Stimulated activated memory B cell treated with anti-CD40 and anti-IgM and Interleukin-4, amounts not matched to agents 10 μg/mL and 1 μg/mL and 100 μg/mL, for 72 hours (primary cell): ENCODE measurements at regions not wholly inside any gene's neighbourhood (a gene's known extent, or its start where the extent isn't known, plus 50 kb on each side); places are given as distances from the start of the nearest gene placed in this dataset.
"Not testable (repeated sequence)": the region's sequence is repeated elsewhere in the genome, so short reads cannot be mapped to it uniquely, and the experiment has no call there.

Experiments
- ATAC-seq: fragments of 150-1000 bp; cut with Tn5 transposase; 2 replicates; pipeline ENCODE4 v1.10.0; 2021
- H3K27ac Mint-ChIP-seq: one replicate; pipeline ENCODE4 v1.8.0; 2022; ENCODE audit warnings: mild to moderate bottlenecking, mixed read lengths
- H3K27me3 Mint-ChIP-seq: one replicate; pipeline ENCODE4 v1.8.0; 2022; ENCODE audit warnings: mixed read lengths
- H3K36me3 Mint-ChIP-seq: one replicate; pipeline ENCODE4 v1.8.0; 2022; ENCODE audit warnings: mixed read lengths
- H3K4me1 Mint-ChIP-seq: one replicate; pipeline ENCODE4 v1.8.0; 2022; ENCODE audit warnings: mixed read lengths
- H3K4me3 Mint-ChIP-seq: one replicate; pipeline ENCODE4 v1.8.0; 2022; ENCODE audit warnings: mild to moderate bottlenecking, moderate library complexity, mixed read lengths
- H3K9me3 Mint-ChIP-seq: one replicate; pipeline ENCODE4 v1.8.0; 2022; ENCODE audit warnings: mixed read lengths

- peaks cover 3% of the 10 kb centered on the region for H3K9me3 Mint-ChIP-seq
- H3K27me3 Mint-ChIP-seq: no peaks in the 10 kb centered on the region
- no peaks in the 10 kb centered on the region for H3K4me1 Mint-ChIP-seq
- ATAC-seq: no peak
- no peak overlapping the region for H3K27ac Mint-ChIP-seq
- H3K4me3 Mint-ChIP-seq: no peak overlapping the region
- no peaks in the 10 kb centered on the region for H3K36me3 Mint-ChIP-seq
Measured at GRCh38 chr2:57399057-57399456, 647.5 kb upstream of the VRK2 start.

GRCh38 chr2:57402096-57402495, 644.5 kb upstream of the VRK2 start:
- Mint-ChIP-seq H3K4me1 (no peaks in the 10 kb centered on the region), H3K9me3 (peaks cover 3% of the 10 kb centered on the region), H3K36me3 (no peaks in the 10 kb centered on the region), H3K27ac (no peak overlapping the region), H3K4me3 (no peak overlapping the region), H3K27me3 (no peaks in the 10 kb centered on the region)
- no peak for ATAC-seq

- ATAC-seq: no peak
- Mint-ChIP-seq H3K27me3 (no peaks in the 10 kb centered on the region), H3K36me3 (no peaks in the 10 kb centered on the region), H3K9me3 (peaks cover 3% of the 10 kb centered on the region), H3K4me1 (no peaks in the 10 kb centered on the region), H3K4me3 (no peak overlapping the region), H3K27ac (no peak overlapping the region)
Measured at GRCh38 chr2:57402755-57403154, 643.9 kb upstream of the VRK2 start.

GRCh38 chr2:57407772-57408201, 638.8 kb upstream of the VRK2 start:
- H3K4me1 Mint-ChIP-seq: no peaks in the 10 kb centered on the region
- H3K4me3 Mint-ChIP-seq: no peak overlapping the region
- H3K9me3 Mint-ChIP-seq: peaks cover 13% of the 10 kb centered on the region
- no peaks in the 10 kb centered on the region for H3K27me3 Mint-ChIP-seq
- no peak for ATAC-seq
- H3K27ac Mint-ChIP-seq: no peak overlapping the region
- peaks cover 6% of the 10 kb centered on the region for H3K36me3 Mint-ChIP-seq

GRCh38 chr2:57408587-57408986, 638.0 kb upstream of the VRK2 start:
- Mint-ChIP-seq H3K9me3 (peaks cover 13% of the 10 kb centered on the region), H3K27me3 (no peaks in the 10 kb centered on the region), H3K27ac (no peak overlapping the region), H3K4me3 (no peak overlapping the region), H3K4me1 (no peaks in the 10 kb centered on the region), H3K36me3 (peaks cover 6% of the 10 kb centered on the region)
- no peak for ATAC-seq

- H3K4me1 Mint-ChIP-seq: no peaks in the 10 kb centered on the region
- H3K27me3 Mint-ChIP-seq: no peaks in the 10 kb centered on the region
- H3K4me3 Mint-ChIP-seq: no peak overlapping the region
- H3K36me3 Mint-ChIP-seq: peaks cover 3% of the 10 kb centered on the region
- H3K27ac Mint-ChIP-seq: no peak overlapping the region
- H3K9me3 Mint-ChIP-seq: peaks cover 14% of the 10 kb centered on the region
- ATAC-seq: no peak
Measured at GRCh38 chr2:57417007-57417406, 629.6 kb upstream of the VRK2 start.

- H3K4me3 Mint-ChIP-seq, H3K27me3 Mint-ChIP-seq, H3K9me3 Mint-ChIP-seq, H3K4me1 Mint-ChIP-seq, H3K36me3 Mint-ChIP-seq, ATAC-seq, H3K27ac Mint-ChIP-seq: not testable (repeated sequence)
Measured at GRCh38 chr2:57418859-57419346, 627.7 kb upstream of the VRK2 start.

- Mint-ChIP-seq H3K4me1 (no peaks in the 10 kb centered on the region), H3K27ac (no peak overlapping the region), H3K36me3 (no peaks in the 10 kb centered on the region), H3K9me3 (no peaks in the 10 kb centered on the region), H3K27me3 (no peaks in the 10 kb centered on the region), H3K4me3 (no peak overlapping the region)
- no peak for ATAC-seq
Measured at GRCh38 chr2:57429831-57430230, 616.8 kb upstream of the VRK2 start.

GRCh38 chr2:57432528-57432927, 614.1 kb upstream of the VRK2 start:
- H3K27ac Mint-ChIP-seq: no peak overlapping the region
- no peak for ATAC-seq
- no peak overlapping the region for H3K4me3 Mint-ChIP-seq
- no peaks in the 10 kb centered on the region for H3K4me1 Mint-ChIP-seq
- no peaks in the 10 kb centered on the region for H3K36me3 Mint-ChIP-seq
- H3K9me3 Mint-ChIP-seq: no peaks in the 10 kb centered on the region
- no peaks in the 10 kb centered on the region for H3K27me3 Mint-ChIP-seq

GRCh38 chr2:57434441-57434840, 612.2 kb upstream of the VRK2 start:
- no peaks in the 10 kb centered on the region for H3K4me1 Mint-ChIP-seq
- no peaks in the 10 kb centered on the region for H3K36me3 Mint-ChIP-seq
- H3K27me3 Mint-ChIP-seq: no peaks in the 10 kb centered on the region
- no peak overlapping the region for H3K4me3 Mint-ChIP-seq
- no peak overlapping the region for H3K27ac Mint-ChIP-seq
- no peaks in the 10 kb centered on the region for H3K9me3 Mint-ChIP-seq
- ATAC-seq: no peak

GRCh38 chr2:57434972-57435371, 611.6 kb upstream of the VRK2 start:
- Mint-ChIP-seq H3K27ac (no peak overlapping the region), H3K4me1 (no peaks in the 10 kb centered on the region), H3K36me3 (no peaks in the 10 kb centered on the region), H3K4me3 (no peak overlapping the region), H3K9me3 (no peaks in the 10 kb centered on the region), H3K27me3 (no peaks in the 10 kb centered on the region)
- no peak for ATAC-seq

GRCh38 chr2:57437077-57437476, 609.5 kb upstream of the VRK2 start:
- Mint-ChIP-seq H3K9me3 (no peaks in the 10 kb centered on the region), H3K4me1 (no peaks in the 10 kb centered on the region), H3K4me3 (no peak overlapping the region), H3K27ac (no peak overlapping the region), H3K27me3 (no peaks in the 10 kb centered on the region), H3K36me3 (no peaks in the 10 kb centered on the region)
- no peak for ATAC-seq

- ATAC-seq: no peak
- H3K9me3 Mint-ChIP-seq: no peaks in the 10 kb centered on the region
- no peaks in the 10 kb centered on the region for H3K27me3 Mint-ChIP-seq
- H3K36me3 Mint-ChIP-seq: no peaks in the 10 kb centered on the region
- no peak overlapping the region for H3K4me3 Mint-ChIP-seq
- H3K27ac Mint-ChIP-seq: no peak overlapping the region
- H3K4me1 Mint-ChIP-seq: no peaks in the 10 kb centered on the region
Measured at GRCh38 chr2:57440437-57440836, 606.2 kb upstream of the VRK2 start.

GRCh38 chr2:57443086-57443485, 603.5 kb upstream of the VRK2 start:
- H3K9me3 Mint-ChIP-seq: no peaks in the 10 kb centered on the region
- no peak overlapping the region for H3K27ac Mint-ChIP-seq
- H3K27me3 Mint-ChIP-seq: no peaks in the 10 kb centered on the region
- ATAC-seq: no peak
- H3K36me3 Mint-ChIP-seq: no peaks in the 10 kb centered on the region
- no peak overlapping the region for H3K4me3 Mint-ChIP-seq
- H3K4me1 Mint-ChIP-seq: no peaks in the 10 kb centered on the region

- Mint-ChIP-seq H3K4me3 (no peak overlapping the region), H3K9me3 (no peaks in the 10 kb centered on the region), H3K36me3 (no peaks in the 10 kb centered on the region), H3K27me3 (no peaks in the 10 kb centered on the region), H3K4me1 (no peaks in the 10 kb centered on the region), H3K27ac (no peak overlapping the region)
- ATAC-seq: no peak
Measured at GRCh38 chr2:57443973-57444521, 602.6 kb upstream of the VRK2 start.

GRCh38 chr2:57444752-57445430, 601.7 kb upstream of the VRK2 start:
- no peak overlapping the region for H3K27ac Mint-ChIP-seq
- no peak for ATAC-seq
- no peak overlapping the region for H3K4me3 Mint-ChIP-seq
- H3K27me3 Mint-ChIP-seq: no peaks in the 10 kb centered on the region
- no peaks in the 10 kb centered on the region for H3K4me1 Mint-ChIP-seq
- no peaks in the 10 kb centered on the region for H3K9me3 Mint-ChIP-seq
- H3K36me3 Mint-ChIP-seq: no peaks in the 10 kb centered on the region
